ENCODE measurements at regions not wholly inside any gene's neighbourhood (a gene's known extent, or its start where the extent isn't known, plus 50 kb on each side); places are given as distances from the start of the nearest gene placed in this dataset.

DNA sequence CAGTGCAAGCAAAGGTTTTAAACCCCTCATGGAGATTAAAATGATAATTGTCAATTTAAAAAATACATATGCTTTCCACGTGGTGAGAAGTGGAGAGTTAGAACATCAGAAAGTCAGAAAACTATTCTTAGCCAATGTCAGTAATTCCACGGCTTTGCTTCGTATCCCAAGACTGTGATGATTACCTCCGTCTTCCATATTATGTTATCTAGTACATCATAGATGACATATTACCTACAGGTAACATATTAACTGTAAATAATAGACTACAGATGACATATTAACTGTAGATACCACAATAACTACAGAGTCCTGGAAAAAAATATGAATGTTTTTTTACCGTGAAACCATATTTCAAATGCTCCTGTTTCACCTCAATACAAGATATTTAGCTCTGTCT, 579.4 kb upstream of the PFKP start:
- H3K27me3 Mint-ChIP-seq (ENCODE audit: low read depth): no peaks in the 10 kb centered on the region
- no peaks in the 10 kb centered on the region for H3K9me3 Mint-ChIP-seq
- no peak overlapping the region for H3K27ac Mint-ChIP-seq
- H3K4me1 Mint-ChIP-seq (ENCODE audit: low read depth): no peaks in the 10 kb centered on the region
- H3K36me3 Mint-ChIP-seq (ENCODE audit: low read depth): no peaks in the 10 kb centered on the region
- H3K4me3 Mint-ChIP-seq: no peak overlapping the region

DNA sequence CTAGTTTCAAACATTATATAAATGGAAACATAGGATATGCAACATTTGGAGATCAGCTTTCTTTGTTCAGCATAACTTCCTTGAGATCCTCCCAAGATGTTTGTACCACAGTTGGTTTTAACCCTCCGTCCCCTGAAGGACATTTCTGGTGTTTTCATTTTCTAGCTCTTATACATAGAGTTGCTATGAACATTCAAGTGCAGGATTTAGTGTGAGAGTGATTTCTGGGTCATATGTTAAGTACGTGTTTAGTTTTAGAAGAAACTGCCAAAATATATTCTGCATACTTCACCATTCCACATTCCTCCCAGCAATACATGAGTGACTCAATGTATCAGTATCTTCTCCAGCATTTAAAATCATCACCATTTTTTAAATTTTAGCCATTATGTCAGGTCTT, 588.7 kb upstream of the PFKP start:
- H3K9me3 Mint-ChIP-seq: peaks cover 3% of the 10 kb centered on the region
- H3K36me3 Mint-ChIP-seq (ENCODE audit: low read depth): no peaks in the 10 kb centered on the region
- H3K4me1 Mint-ChIP-seq (ENCODE audit: low read depth): no peaks in the 10 kb centered on the region
- no peak overlapping the region for H3K27ac Mint-ChIP-seq
- H3K4me3 Mint-ChIP-seq: no peak overlapping the region
- H3K27me3 Mint-ChIP-seq (ENCODE audit: low read depth): no peaks in the 10 kb centered on the region

DNA sequence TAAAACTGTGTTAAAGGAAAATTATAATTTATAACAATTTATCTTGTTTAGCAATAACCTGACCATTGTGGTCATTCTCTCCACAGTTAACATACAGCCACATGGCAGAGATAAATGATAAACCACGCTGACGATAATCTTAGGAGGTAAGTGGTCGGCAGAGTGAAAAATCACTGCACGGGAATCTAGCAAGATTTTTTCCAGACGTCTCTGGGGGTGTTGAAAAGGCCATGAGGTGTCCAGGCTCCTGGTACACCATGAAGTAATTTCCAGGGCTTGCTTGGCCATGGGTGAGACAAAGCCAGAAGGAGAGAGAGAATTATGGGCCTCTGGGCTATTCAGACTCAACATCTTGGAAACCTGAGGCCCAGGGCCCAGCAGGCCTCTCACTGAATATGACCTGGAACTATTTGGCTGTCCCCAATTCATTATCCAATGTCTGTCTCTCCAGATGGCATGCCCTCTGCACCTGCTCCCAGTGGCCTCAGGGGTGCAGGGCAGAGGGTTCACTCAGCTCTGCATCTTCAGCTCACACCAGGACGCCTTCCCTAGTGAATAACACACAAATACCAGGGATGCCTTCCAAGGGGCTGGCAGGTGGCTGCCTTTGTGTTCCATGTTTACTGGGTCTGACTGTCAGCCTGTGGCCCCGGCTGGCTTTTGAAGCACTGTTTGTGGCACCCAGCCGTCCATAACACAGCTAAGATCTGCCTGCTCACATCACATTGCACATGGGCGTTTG, 590.4 kb upstream of the PFKP start:
- Mint-ChIP-seq H3K36me3 (ENCODE audit: low read depth) (no peaks in the 10 kb centered on the region), H3K27me3 (ENCODE audit: low read depth) (no peaks in the 10 kb centered on the region), H3K4me3 (no peak overlapping the region), H3K27ac (no peak overlapping the region), H3K9me3 (peaks cover 3% of the 10 kb centered on the region), H3K4me1 (ENCODE audit: low read depth) (no peaks in the 10 kb centered on the region)

DNA sequence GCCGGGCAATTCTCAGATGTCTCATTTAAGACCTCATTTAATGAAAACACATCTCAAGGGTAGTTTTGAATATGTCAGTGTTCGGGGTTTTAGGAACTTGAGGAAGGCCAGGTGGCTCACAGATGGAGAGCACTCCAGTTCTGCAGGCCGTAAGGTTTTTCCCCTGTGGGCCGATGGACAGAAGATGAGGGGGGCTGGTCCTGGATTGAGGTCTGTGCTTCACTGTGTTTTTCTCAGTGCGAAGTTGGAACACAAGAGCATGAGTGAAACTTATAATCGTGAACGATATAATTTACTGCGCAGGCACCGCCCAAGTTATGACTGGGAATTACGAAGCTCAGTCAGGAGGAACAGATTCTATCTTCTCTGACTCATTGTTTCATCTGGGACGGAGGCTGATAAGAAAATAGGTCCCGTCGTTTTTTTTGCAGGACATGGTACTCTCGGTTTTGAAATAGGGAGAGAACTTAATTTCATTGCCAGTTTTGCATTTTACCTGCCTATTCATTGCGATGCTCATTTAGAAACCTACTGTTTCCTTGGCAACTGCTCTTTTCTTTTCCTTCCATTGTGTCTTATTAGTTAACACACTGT, 591.0 kb upstream of the PFKP start:
- Mint-ChIP-seq H3K27ac (no peak overlapping the region), H3K27me3 (ENCODE audit: low read depth) (no peaks in the 10 kb centered on the region), H3K4me1 (ENCODE audit: low read depth) (no peaks in the 10 kb centered on the region), H3K9me3 (peaks cover 3% of the 10 kb centered on the region), H3K4me3 (no peak overlapping the region), H3K36me3 (ENCODE audit: low read depth) (no peaks in the 10 kb centered on the region)

DNA sequence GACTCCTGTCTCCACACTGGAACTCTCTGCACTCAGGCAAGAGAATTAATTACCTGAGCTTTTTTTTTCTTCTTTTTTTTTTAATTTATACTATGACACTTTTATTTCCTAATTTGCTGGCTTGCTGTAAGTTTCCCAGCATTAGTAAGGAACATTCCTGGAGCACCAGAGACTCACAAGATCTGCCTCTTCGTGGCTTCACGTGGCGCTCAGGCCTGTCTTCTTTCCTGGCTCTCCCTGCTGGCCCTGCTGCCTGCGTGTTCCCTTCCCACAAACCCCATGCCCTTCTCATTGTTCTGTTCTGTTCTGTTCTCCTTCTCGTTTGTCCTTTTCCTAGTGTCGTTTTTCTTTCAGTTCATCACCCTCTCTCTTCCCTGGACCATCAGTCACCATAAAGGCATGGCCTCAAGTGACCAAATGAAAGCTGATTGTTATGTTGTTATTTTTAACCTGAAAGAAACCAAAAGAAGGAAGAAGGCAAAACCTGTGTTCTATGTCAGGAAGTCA, 591.6 kb upstream of the PFKP start:
- Mint-ChIP-seq H3K36me3 (ENCODE audit: low read depth) (no peaks in the 10 kb centered on the region), H3K9me3 (peaks cover 3% of the 10 kb centered on the region), H3K4me3 (no peak overlapping the region), H3K4me1 (ENCODE audit: low read depth) (no peaks in the 10 kb centered on the region), H3K27me3 (ENCODE audit: low read depth) (no peaks in the 10 kb centered on the region), H3K27ac (no peak overlapping the region)

DNA sequence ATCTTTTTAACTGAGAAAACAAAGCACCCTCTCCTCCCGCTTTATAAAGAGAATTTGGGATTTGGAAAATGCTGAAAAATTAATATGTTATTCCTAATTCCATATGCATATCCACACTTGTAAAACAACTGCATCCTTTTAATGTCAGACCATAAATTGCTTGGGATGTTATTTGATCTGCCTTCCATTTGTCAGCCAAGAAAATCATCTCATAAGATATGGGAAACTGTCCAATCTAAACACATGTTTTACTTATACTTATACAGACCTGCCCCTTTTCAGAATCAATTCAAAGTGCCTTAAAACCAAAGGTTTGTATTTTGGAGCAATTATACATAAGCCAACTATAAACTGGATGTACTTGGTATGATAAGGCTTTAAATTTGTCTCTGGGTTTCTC, 595.5 kb upstream of the PFKP start:
- Mint-ChIP-seq H3K27me3 (ENCODE audit: low read depth) (no peaks in the 10 kb centered on the region), H3K27ac (no peak overlapping the region), H3K9me3 (peaks cover 3% of the 10 kb centered on the region), H3K4me1 (ENCODE audit: low read depth) (no peaks in the 10 kb centered on the region), H3K4me3 (no peak overlapping the region), H3K36me3 (ENCODE audit: low read depth) (no peaks in the 10 kb centered on the region)

DNA sequence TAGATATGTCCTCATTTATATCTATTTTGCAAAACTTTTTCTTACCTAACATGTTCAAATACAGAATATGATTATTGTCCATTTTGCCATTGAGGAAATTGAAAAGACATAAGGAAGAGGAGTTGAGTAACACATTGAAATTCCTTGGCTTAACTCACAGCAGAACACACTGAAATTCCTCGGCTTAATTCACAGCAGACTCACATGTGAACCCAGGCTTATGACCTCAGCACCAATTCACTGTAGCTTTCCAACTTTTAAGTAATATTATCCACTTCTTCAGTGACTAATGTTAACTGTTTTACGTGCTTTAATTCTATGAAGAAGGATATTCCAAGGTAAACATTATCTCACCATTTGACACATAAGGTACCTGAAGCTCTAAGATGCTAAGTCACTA, 597.5 kb upstream of the PFKP start:
- peaks cover 3% of the 10 kb centered on the region for H3K9me3 Mint-ChIP-seq

DNA sequence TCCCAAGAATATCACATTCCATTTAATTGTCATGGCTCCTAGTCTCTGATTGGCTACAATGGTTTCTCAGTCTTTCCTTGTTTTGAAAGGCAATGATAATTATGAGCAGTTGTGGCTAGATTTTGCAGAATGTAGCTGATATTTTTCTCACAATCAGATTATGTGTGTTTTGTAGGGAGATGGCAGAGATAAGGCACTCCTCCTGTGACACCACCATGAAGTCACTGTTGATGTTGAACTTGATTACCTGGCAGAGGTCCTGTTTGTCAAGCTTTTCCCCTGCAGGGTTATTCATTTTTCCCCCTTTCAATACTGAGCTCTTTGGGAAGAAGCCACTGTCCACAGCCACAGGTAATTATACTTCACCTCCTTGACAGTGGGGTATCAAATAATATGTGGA, 602.9 kb upstream of the PFKP start:
- Mint-ChIP-seq H3K9me3 (no peaks in the 10 kb centered on the region), H3K4me1 (ENCODE audit: low read depth) (no peaks in the 10 kb centered on the region), H3K27me3 (ENCODE audit: low read depth) (no peaks in the 10 kb centered on the region)

More for the DNA sequence above, 597.5 kb upstream of the PFKP start:
- Mint-ChIP-seq H3K36me3 (ENCODE audit: low read depth) (no peaks in the 10 kb centered on the region), H3K27ac (no peak overlapping the region), H3K4me3 (no peak overlapping the region), H3K4me1 (ENCODE audit: low read depth) (no peaks in the 10 kb centered on the region), H3K27me3 (ENCODE audit: low read depth) (no peaks in the 10 kb centered on the region)

DNA sequence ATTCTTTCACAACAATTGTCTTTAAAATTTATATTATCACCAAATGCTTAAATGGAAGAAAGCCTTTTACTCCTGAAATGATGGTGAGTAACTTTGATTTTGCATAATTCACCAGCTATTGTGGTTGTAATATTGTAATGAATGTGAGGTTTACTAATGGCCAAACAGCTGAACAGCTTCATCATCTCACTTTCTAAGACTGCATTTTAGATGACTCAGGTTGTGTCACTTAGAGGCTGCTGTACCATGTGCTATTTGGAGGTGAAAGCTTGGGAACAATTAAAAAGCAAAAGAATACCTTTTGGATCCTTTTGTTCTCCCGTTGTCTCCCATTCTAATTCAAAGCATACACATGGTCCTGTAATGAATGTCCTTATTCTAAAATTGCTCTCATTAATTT, 604.0 kb upstream of the PFKP start:
- no peaks in the 10 kb centered on the region for H3K9me3 Mint-ChIP-seq

More for the DNA sequence above, 602.9 kb upstream of the PFKP start:
- H3K4me3 Mint-ChIP-seq: no peak overlapping the region
- no peak overlapping the region for H3K27ac Mint-ChIP-seq
- H3K36me3 Mint-ChIP-seq (ENCODE audit: low read depth): no peaks in the 10 kb centered on the region

DNA sequence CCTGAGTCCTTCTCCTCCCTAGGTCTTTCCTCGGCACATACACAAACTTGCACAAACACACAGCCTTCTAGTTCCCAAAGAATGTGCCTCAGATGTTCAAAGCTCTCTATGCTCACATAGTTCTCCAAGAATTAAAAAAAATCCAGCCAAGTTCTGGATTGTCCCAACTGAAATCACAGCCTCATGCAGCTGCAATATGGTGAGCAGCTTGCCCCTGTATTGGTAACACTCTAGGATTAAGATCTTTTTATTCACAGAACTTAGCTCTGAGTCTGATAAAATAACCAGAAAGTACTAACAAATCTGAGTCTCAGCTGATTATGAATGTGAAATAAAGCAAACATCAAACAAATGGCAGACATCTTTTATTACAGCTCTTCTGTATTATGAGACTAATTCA, 604.8 kb upstream of the PFKP start:
- H3K36me3 Mint-ChIP-seq (ENCODE audit: low read depth): no peaks in the 10 kb centered on the region
- no peak overlapping the region for H3K4me3 Mint-ChIP-seq
- H3K27ac Mint-ChIP-seq: no peak overlapping the region
- H3K27me3 Mint-ChIP-seq (ENCODE audit: low read depth): no peaks in the 10 kb centered on the region
- no peaks in the 10 kb centered on the region for H3K4me1 Mint-ChIP-seq (ENCODE audit: low read depth)
- H3K9me3 Mint-ChIP-seq: no peaks in the 10 kb centered on the region

More for the DNA sequence above, 604.0 kb upstream of the PFKP start:
- no peaks in the 10 kb centered on the region for H3K36me3 Mint-ChIP-seq (ENCODE audit: low read depth)
- no peaks in the 10 kb centered on the region for H3K27me3 Mint-ChIP-seq (ENCODE audit: low read depth)
- no peak overlapping the region for H3K27ac Mint-ChIP-seq
- H3K4me1 Mint-ChIP-seq (ENCODE audit: low read depth): no peaks in the 10 kb centered on the region
- H3K4me3 Mint-ChIP-seq: no peak overlapping the region

DNA sequence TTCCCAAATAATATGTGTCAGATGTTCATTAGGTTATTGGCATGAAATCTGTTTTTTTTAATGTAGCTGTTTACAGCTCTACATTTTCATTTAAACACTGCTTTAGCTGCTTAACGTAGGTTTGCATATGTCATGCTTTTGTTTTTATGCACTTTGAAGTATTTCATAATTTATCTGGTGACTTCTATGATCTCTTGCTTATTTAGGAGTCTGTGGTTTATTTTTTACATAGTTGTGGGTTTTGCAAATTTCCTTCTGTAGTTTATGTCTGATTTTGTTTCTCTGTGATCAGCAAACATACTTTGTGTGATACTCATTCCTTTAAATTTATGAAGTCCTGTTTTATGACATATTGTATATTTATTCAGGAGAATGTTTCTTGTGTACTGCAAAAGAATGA, 606.5 kb upstream of the PFKP start:
- Mint-ChIP-seq H3K4me3 (no peak overlapping the region), H3K36me3 (ENCODE audit: low read depth) (no peaks in the 10 kb centered on the region), H3K9me3 (peaks cover 5% of the 10 kb centered on the region), H3K27ac (no peak overlapping the region), H3K4me1 (ENCODE audit: low read depth) (no peaks in the 10 kb centered on the region), H3K27me3 (ENCODE audit: low read depth) (no peaks in the 10 kb centered on the region)

DNA sequence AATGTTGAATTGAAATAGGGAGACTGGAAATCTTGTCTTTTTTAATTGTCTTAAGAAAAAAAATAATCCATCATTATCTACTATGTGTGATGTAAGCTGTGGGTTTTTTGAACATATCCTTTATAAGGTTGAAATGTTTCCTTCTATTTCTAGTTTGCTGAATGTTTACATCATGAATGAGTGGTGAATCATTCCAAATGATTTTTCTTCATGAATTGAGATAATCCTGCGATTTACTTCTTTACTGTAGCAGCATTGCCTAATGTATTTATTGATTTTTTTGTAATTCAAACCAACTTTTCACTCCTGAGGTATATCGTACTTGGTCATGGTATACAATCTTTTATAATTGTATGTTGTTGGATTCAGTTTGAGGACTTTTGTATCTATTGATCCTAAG, 607.6 kb upstream of the PFKP start:
- H3K36me3 Mint-ChIP-seq (ENCODE audit: low read depth): no peaks in the 10 kb centered on the region
- no peaks in the 10 kb centered on the region for H3K27me3 Mint-ChIP-seq (ENCODE audit: low read depth)
- H3K4me3 Mint-ChIP-seq: no peak overlapping the region

DNA sequence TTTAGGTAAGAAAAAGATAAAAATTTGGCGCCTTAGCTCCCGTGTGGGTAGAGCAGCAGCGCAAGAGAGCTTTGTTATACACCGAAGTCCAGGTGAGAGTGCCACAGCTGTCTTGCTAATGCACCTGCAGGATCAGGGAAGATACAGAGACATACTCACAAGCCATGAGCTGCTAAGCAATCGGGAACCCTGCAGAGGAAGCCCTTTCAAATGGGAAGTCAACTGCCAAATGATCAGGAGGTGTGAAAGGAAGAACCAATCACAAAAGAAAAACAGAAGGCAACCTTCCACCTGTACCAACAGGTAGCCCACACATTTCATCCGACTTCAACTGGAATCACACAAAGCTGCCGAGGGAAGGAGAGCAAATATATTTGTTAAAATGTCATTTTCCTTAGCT, 610.5 kb upstream of the PFKP start:
- Mint-ChIP-seq H3K36me3 (ENCODE audit: low read depth) (no peaks in the 10 kb centered on the region), H3K27ac (no peak overlapping the region), H3K4me1 (ENCODE audit: low read depth) (no peaks in the 10 kb centered on the region), H3K4me3 (no peak overlapping the region), H3K9me3 (peaks cover 5% of the 10 kb centered on the region), H3K27me3 (ENCODE audit: low read depth) (no peaks in the 10 kb centered on the region)

More for the DNA sequence above, 607.6 kb upstream of the PFKP start:
- H3K4me1 Mint-ChIP-seq (ENCODE audit: low read depth): no peaks in the 10 kb centered on the region
- no peak overlapping the region for H3K27ac Mint-ChIP-seq
- peaks cover 5% of the 10 kb centered on the region for H3K9me3 Mint-ChIP-seq

DNA sequence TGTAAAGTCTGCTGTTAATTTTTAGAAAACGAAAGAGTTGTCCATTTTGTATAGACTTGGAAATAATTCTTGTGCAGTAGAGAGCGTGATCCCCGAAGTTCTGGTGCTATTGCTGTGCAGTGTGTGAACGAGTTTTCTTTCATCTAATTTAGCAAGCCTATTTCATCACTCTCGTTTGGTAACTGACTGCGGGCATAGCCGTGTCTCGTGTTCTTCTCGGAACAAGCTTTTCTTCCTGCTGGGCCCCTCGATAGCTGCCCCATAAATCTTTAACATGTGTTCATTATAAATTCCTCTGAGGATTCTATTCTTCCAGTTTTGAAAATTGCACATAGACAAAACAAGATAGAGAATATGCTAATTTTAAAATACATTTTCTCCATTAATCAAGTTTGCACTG, 622.0 kb upstream of the PFKP start:
- H3K27me3 Mint-ChIP-seq (ENCODE audit: low read depth): no peaks in the 10 kb centered on the region
- no peaks in the 10 kb centered on the region for H3K4me1 Mint-ChIP-seq (ENCODE audit: low read depth)
- H3K27ac Mint-ChIP-seq: no peak overlapping the region
- H3K4me3 Mint-ChIP-seq: no peak overlapping the region
- no peaks in the 10 kb centered on the region for H3K36me3 Mint-ChIP-seq (ENCODE audit: low read depth)
- no peaks in the 10 kb centered on the region for H3K9me3 Mint-ChIP-seq

DNA sequence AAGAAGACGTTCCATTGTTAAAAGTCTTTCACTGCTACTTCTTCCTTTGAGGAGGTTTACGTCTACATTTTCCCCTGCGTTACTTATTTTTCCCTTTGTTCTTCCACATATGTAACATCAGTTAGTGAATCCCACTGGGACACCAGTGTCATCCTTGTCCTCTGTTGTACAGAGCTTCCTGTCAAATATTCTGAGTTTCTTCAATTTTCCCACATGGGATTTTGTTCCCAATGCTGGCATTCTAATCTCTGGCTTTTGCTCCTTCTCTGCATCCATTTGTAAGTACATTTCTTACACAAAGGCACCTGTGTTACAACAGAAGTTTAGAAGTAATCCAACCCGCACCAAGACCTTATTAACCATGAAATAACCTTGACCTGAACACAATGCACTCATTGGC, 627.4 kb upstream of the PFKP start:
- Mint-ChIP-seq H3K4me1 (ENCODE audit: low read depth) (no peaks in the 10 kb centered on the region), H3K27me3 (ENCODE audit: low read depth) (no peaks in the 10 kb centered on the region), H3K4me3 (no peak overlapping the region), H3K27ac (no peak overlapping the region), H3K9me3 (no peaks in the 10 kb centered on the region), H3K36me3 (ENCODE audit: low read depth) (no peaks in the 10 kb centered on the region)

All from T-helper 1 cell treated with Interleukin-12 subunit alpha and Interleukin-12 subunit beta and Interleukin-4 antibody, amounts not matched to agents 30 μg/mL and 1 μg/mL, for 36 hours (primary cell).